GM21737 (cell line): ENCODE measurements at regions not wholly inside any gene's neighbourhood (a gene's known extent, or its start where the extent isn't known, plus 50 kb on each side); places are given as distances from the start of the nearest gene placed in this dataset.
"Not testable (repeated sequence)": the region's sequence is repeated elsewhere in the genome, so short reads cannot be mapped to it uniquely, and the experiment has no call there.

ENCODE experiments used
- ATAC-seq: cut with Tn5 transposase; IDR thresholded peaks from one replicate; pipeline ENCODE4 v1.9.1; 2021; ENCODE audit warnings: mild to moderate bottlenecking, moderate library complexity; ENCODE audit not compliant: unreplicated experiment

DNA sequence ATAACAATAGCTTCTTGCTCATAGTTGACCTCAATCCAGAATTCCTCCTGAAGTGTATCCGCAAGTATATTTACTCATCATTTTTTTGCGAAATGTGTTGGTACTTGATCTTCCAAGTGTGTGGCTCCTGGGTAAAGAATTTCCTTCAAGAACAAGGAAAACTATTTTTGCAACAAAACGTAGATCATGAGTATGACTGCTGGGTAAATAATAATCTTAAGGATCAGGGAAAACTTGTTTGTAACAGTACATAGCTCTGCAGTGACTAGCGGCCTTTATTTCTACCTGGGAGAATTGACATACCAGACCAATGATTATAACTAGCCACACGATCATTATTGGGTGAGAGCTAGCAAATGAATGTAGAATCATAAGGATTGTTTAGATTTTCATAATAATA is 1311.7 kb downstream of the ARAP2 start:
- no peak for ATAC-seq

DNA sequence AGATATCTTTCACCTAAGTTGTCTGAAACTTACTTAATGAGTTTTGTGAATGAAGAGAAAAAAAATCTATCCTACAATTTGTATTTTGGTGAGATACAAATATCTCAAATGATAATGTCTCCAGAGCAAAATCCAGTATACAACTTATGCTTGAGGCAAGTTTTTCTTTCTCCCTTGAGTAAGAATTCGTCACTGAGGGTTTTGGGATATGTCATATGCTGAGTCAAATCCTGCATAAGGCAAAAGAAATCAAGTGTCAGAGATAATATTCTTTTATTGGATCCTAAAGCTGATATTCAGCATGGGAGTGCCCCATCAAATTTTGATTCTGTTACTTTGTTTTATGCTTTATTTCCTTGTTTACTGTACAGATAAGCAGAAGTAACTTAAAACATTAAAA is 1308.6 kb downstream of the ARAP2 start:
- ATAC-seq: no peak

DNA sequence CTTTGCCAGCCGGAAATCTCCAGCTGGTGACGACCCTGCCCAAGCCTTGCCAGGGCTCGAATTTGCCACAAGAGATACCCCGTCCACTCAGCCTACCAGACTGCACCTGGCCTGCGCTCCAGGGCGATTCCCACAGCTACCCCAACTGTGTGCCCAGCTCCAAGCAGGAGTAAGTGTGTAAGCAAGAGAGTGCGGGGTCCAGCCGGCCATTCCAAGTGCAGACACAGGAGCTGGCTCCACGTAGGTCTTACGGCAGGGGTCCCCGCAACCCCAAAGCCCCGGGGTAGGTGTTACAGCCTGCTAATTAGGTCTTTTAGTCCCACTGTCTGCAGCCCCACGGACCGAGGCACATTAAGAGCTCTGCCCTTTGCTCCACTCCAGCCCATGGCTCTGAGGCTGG is 1305.2 kb downstream of the ARAP2 start:
- ATAC-seq: no peak

DNA sequence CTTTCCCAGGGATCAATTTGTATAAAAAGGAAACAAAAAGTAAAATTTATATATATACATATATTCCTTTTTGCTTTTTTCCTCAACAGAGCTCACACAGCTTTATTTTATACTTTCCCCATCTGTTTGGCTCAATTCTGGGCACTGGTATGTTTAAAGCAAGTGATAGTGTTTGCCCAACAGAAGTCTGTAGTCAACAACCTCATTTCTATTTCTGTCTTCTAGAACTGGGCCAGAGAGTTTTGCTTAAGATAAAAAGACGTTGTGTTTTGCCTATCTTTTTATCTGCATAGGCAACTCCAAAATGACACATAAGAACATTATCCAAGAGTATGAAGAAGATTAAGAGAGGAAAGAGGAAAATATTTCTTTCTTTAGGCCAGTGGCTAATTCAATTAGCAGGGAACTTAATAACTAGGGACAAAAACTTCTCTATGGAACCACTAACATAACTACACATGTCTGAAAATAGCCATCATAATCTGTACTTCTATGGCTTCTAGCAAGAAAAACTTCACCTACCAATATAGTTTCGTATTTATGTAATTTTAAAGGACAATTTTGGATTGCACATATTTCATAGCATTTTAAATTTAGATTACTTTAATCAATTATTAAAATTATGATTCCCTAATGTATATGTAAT is 1300.5 kb downstream of the ARAP2 start:
- no peak for ATAC-seq

DNA sequence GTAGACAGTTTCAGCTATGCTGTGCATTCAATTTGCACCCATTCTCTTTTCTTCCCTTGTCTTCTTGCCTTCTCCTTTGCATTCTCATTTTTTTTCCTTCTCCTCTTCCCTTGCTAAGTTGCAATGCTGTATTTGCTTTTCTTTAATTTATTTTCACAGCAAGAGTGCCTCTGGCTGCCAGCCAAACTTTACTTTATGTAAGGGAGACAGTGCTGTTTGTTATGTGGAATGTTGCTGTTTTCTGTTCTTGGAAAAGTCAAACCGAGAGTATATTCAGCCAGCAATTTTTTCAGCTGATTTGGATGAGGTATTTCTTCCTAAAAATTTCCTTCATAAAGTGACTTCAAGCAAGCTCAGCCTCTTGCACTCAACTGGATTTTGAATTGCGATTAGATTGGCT is 1293.4 kb downstream of the ARAP2 start:
- no peak for ATAC-seq

DNA sequence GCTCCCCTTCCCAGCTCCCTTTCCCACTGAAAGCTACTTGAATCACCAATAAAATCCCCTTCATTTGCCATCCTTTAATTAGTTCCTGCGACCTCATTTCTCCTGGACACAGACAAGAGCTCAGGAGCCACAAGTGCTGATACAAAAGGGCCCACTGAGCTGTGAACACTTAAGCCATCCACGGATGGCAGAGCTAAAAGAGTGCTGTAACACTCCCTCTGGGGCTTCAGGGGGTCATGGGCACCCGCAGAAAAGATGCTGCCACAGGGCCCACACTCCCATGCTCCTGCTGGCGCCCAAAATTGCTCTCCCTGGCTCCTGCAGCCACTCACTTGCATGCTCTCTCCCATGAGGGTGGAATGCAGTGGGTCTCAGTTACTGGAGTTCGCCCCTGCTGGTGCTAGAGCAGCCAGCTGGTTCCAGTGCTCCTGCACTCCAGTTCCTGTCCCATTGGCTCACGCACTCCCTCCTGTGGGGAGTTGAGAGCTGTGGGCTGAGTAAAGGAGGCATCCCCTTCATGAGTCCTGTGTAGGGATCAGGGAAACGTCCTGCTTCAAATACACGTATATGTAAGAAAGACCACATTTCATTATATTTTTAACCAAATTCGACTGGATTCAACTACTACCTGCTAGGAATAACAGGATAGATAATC is 1291.0 kb downstream of the ARAP2 start:
- ATAC-seq: no peak

DNA sequence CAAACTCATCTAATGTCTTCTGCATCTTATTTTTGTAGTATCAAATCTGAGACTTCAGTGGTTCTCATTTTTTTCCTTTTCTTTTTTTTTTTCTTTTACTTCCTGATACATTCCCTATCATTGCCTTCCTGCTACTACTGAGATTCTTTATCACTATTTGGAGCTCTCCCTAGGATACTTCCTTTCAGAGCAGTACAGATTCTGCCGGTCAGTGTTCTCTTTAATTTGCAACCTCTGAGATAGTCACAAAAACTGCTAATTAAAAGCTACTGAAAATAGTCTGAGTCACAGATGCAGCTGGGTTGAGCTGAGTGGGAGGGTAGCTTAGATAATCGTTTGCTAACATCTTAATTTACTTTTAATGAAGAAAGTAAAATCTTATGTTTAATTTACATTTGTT is 1279.7 kb downstream of the ARAP2 start:
- no peak for ATAC-seq

DNA sequence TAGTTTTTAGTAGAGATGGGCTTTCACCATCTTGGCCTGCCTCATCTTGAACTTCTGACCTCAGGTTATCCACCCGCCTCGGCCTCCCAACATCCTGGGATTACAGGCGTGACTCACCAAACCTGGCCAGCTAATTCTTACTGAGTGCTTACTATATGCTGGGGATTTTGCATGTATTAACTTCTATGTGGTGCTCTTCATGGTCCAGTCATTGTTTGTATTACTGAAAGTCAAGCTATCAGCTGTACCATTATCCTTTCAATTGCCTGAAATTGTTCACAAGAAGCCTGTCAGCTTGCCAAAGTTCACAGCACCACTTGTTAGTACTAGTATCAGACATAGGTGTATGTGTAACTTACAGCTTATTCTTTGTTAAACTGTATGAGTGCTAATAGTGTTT is 1272.1 kb downstream of the ARAP2 start:
- ATAC-seq: no peak

DNA sequence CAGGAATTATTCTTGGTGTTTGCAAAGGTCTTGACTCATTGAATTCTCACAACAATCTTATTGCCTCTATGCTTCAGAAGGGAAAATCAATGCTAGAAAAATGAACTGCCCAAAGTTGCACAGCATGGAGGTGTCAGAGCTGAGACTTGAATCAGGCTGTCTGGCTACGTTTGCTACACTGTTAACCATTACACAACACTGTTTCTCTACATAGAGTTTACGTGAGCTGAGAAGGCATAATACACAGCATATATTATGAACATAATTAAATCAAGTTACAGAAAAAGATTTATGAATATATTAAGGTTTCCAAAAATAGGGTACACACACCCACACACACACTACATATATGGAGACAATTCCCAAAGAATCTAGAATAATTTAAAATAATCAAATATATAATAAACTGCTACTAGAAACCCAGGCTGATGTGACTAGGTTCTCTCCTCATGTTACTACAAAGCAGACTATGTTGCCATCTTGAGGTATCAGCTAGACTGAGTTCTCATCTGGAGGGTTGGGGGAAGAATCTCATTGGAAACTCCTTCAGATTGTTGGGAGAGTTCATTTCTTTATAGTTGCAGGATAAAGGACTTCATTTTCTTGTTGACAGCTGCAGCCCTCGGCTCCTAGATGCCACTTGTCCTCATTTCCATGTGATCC is 1270.5 kb downstream of the ARAP2 start:
- no peak for ATAC-seq

DNA sequence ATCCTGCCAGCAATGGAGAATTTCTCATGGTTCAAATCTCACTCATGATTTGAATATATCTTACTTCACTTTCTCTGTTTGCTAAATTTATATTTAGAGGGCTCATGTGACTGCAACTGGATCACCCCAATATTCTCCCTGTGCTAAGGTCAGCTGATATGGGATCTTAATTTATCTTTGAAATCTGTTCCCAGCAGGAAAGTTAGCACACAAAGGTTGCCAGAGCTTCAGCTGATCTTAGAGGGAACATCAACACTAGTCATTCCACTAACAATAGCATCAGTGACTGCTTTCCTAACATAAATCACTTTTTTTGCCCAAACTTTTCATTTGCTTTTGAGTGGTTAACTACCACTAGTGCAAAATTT is 1270.0 kb downstream of the ARAP2 start:
- no peak for ATAC-seq

DNA sequence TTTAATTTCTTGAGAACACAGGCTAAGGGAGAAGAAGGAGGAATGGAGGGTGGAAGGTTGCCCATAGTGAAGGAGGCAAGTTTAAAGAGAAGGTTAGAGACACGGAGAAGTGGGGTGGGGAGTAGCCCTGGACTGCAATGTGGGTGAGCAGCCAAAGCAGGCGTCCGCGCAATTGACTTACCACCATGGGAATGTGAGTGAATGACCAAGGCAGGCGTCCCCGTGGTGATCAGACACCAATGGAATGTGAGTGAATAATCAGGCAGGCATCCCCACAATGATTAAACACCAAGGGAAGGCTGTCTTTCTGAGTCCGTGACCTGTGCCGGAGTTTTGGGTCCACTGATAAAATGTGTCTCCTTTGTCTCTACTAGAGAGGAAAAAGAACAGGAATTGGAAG is 1223.1 kb downstream of the ARAP2 start:
- ATAC-seq: not testable (repeated sequence)

DNA sequence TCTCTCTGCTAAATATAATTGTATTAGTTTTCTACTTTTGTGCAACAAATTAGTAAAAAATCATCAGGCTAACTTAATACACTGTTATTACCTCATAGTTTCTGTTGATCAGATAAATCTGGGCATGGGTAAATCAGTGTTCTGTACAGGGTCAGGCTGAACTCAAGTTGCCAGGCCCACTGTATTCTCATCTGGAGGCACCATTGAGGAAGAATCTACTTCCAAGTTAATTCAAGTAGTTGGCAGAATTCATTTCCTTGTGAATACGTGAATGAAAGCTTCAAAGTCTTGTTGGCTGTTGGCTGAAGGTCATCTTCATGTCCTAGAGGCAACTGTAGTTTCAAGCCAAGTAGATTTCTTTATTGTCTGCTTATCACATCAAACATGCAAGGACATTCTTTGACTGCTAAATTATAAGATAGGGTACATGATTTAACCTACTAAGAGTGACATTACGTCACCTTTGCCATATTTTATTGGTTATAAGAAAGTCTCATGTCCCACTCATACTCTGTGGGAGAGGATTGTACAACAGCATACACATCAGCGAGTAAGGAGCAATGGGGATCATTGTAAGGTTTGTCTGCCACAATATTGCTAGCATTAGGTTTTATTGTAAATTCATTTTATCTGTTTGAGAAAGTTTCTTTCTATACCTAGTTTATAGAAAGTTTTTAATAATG is 1219.0 kb downstream of the ARAP2 start:
- ATAC-seq: no peak

DNA sequence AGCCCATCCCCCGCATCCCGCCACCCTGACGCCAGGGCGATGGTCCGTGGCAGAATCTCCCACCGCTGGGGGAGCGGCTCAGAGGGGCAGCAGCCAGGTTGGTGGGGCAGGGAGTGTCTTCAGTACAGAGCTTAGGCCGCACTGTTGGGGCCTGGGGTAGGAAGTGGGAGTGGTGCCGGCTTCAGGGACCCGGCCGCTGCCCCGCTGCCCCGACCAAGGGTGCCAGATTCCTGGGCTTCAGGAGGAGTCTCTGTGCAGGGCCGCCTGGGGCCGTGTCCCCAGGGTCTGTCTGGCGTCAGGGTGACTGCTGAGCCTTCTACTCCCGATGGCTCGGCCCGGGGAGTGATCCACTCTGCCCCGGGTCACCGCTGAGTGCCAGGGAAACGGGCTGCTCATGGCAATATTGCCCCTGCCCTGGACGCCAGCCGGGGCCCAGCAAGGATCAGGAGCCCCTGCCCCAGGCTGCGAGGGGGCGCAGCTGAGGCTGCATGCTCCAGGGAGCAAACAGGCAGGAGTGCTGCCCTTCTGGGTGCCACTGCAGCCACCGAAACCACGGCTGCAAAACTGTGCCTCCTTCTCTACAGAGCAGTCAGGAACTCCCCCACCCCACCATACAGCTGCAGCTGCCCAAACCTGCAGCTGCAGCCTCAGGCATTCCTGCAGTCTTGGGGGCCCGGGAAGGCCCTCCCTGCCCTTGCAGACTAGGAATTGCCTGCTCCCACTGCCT is 1206.1 kb downstream of the ARAP2 start:
- ATAC-seq: no peak

DNA sequence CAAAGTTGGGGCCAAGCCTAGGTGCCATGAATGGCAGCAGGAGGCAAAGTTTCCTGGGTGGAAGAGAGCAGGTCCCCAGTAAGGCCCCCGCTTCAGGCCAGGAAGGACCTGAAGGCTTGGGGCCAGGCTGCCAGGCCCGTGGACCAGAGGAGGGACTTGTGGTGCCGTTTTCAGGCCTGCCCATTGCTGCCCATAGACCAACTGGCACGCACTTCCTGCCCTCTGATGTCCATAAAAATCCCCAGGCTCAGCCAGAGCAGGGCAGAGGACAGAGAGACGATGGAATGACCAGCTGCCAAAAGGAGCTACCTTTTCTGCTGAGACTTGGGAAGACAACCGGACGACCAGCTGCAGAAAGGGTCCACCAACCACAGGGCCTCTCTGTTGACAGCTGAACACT is 1205.5 kb downstream of the ARAP2 start:
- no peak for ATAC-seq

DNA sequence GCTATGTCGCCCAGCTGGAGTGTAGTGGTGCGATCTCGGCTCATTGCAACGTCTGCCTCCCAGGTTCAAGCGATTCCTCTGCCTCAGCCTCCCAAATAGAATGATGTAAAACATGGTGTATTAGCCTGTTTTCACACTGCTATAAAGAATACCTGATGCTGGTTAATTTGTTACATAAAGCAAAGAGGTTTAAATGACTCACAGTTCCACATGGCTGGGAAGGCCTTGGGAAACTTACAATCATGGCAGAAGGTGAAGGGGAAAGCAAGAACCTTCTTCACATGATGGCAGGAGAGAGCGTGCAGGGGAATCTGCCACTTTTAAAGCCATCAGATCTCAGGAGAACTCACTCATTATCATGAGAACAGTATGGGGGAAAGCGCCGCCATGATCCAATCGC is 1191.8 kb downstream of the ARAP2 start:
- ATAC-seq: no peak

DNA sequence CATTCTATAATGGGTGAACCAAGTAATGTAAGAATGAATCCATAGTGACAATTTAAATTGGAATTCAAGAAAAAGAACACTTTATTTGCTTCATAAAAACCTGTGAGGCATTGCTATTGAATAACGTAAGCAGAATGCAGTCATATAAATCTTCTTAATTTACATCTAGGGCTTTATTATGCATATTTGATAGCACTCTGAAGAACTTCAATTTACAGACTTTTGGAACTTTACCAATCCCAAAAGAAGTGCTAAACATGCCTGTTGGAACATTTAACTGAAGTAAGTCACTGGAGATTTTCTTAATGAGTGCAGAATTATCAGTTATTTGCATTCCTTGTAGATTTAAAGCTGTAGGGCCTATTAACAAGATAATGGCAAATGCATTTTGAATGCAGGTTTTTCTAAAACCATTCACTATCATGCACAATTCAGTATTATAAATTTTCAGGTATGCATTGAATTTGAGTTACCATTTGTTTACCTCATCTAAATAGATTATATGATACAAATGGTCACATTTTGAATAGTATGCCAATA is 1181.2 kb downstream of the ARAP2 start:
- ATAC-seq: no peak

DNA sequence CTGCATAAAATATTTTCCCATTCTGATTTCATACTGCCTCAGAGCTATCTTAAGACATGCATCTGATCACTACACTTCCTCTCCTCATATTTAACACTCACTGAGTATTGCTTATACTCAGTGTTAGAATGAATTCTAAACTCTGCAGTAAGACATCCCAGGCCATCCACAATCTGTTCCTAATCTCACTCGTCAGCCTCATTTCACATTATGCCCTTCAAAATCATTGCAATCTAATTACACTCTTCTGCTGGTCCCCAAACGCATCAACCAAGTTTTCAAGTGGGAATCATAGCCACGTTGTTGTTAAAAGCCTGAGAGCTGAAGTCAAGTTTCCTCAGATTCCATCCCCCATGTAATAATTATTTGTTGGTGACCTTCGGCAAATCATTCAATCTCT is 1177.9 kb downstream of the ARAP2 start:
- no peak for ATAC-seq

DNA sequence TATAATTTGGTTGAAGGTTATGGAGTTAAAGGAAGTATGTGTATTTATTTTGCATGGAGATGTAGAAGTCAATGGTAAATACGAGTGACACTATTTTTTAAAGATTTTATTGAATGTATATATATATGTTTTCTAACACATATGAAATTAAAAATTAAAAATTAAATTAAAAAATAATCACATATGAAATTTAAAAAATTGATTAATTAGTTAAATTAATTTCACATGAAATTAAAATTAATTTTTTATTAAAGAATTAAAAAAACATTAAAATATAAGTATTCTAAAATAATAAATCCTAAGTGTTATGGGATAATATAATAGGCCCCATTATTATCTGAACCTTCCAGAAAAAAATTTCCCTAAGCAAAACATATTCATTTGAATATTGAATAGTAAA is 1163.5 kb downstream of the ARAP2 start:
- ATAC-seq: no peak

DNA sequence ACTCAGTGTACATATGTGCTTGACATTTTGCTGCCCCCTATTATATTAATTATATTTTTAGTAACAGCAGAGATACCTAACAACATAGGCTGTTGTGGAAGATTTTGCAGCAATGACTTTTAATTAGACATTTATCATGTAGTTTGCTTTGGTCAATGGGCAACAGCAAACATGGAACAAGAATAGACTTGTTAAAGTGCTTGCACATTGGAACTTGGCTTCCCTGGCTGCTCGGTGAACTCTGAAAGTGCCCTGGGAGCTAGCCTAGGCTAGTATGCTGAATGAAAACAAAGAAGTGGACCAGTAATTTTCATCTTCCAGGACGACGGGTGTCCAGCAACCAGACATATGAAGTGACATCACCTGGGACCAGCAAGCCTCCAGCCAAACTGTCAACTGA is 1157.1 kb downstream of the ARAP2 start:
- ATAC-seq: no peak

DNA sequence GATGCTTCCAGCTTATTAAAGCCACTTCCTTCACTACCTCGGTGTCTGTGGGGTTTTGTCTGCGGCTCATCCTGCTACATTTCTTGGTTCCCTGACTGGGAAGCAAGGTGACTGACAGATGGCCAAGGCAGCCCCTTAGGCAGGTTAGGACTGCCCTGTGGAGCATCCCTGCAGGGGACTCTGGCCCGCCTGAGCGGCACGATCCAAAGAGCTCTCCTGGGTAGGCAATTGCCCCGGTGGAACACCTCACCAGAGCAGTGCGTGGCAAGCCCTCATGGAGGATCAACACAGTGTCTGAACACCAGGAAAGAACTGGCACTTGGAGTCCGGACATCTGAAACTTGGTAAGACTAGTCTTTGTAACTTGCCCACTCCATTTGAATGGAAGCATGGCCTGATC is 1143.4 kb downstream of the ARAP2 start:
- ATAC-seq: no peak

DNA sequence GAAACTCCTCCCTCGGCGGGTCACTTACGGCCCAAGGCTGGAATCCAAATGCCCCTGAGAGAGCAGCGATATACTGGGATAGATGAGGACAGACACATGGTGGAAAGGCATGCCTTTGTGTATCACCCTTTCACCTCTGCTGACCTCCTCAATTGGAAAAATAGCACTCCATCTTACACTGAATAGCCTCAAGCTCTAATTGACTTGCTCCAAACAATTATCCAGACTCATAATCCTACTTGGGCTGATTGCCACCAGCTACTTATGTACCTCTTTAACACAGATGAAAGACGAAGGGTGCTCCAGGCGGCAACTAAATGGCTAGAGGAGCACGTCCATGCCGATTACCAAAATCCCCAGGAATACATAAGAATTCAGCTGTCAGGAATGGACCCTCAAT is 1142.2 kb downstream of the ARAP2 start:
- no peak for ATAC-seq
